GM03348 (cell line): ENCODE measurements at regions not wholly inside any gene's neighbourhood (a gene's known extent, or its start where the extent isn't known, plus 50 kb on each side); places are given as distances from the start of the nearest gene placed in this dataset.

Source experiments
- DNase-seq: peaks from one replicate; pipeline ENCODE4 v3.0.0; 2012; ENCODE audit warnings: low spot score

GRCh38 chr2:155281907-155282306 lies 583.4 kb downstream of the KCNJ3 start:
- DNase-seq: no peak

- DNase-seq: no peak
These were observed 574.8 kb downstream of the KCNJ3 start for GRCh38 chr2:155273323-155273722.

GRCh38 chr2:155266583-155266982 lies 568.1 kb downstream of the KCNJ3 start:
- no peak for DNase-seq

GRCh38 chr2:155266109-155266508 lies 567.6 kb downstream of the KCNJ3 start:
- no peak for DNase-seq

GRCh38 chr2:155256803-155257202 lies 558.3 kb downstream of the KCNJ3 start:
- DNase-seq: no peak

- no peak for DNase-seq
These were observed 552.3 kb downstream of the KCNJ3 start for GRCh38 chr2:155250800-155251199.

DNA sequence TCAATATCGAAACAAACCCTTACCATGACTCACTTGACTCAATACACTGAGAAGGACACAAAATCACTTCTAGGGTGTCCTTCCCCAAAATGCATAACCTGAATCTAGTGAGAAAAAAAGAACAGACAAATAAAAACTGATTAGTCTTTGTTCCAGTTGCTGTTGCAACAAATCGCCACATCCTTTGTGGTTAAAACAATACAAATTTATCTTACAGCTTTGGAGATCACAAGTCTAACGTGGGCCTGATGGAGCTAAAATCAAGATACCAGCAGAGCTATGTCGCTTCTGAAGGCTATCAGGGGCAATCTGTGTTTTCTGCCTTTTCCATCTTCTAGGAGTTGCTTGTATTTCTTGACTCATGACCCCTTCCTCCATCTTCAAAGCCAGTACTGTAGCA lies 541.7 kb downstream of the KCNJ3 start:
- DNase-seq: no peak

DNA sequence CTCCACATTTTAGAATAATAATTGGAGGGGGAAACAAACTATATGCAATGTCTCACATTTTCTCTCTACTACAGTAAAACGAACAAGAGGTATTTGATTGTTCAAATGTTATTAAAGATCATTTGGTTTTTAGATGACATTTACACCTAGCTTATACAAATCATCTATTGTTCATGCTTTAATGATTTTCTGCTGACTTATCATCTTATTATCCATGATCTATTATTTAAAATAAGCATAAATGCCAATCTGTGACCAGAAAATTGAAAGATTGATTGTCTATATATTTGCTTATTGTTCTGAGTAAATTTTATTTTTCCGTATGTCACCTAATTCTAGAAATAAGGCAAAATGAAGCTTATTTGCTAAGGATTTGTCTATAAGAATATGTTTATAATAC lies 537.2 kb downstream of the KCNJ3 start:
- no peak for DNase-seq

DNA sequence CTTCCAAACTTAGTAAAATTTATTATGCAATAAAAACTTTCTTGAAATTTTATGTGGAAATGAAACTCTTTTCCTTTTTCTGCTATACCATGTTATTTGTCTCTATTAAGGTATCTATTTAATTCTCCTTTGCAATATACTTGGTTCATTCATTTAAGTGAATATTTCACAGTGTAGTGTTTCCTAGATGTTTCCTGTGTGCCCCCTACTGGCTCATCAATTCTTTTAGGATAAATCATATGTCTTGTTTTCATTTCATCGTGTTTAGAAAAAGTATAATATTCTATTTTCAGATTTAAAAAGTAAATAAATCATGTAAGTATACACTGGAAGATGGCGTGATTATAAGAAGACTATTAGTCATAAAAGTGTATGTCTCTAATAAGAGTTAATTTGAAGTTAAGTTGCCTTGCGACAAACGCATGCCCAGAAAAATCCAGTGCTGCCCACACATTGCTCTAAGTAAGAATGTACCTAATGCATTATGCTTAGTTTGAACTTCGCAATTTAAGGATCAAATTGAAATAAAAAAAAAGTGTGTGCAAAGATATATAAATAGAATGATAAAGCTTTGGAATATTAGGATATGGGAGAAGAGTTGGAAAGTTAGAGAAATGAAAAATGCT lies 525.4 kb downstream of the KCNJ3 start:
- DNase-seq: peak; percentile 3

DNA sequence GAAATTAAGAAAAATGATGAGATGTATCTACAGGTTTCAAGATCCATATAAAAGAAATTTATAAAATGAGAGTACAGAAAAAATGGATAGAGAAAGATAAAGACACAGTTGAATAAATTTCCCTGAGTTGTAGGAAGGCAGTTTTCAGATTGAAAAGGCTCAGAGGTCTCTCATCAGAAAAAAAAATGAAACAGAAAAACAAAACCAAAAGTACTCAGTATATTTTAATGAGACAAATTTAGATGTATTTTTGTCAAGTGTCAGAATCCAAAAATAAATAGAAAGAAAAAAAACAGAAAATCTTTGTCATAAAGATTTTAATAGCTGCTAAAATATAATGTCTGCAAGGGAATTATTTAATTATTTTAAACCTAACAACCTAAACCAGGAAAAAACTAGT lies 520.5 kb downstream of the KCNJ3 start:
- no peak for DNase-seq

DNA sequence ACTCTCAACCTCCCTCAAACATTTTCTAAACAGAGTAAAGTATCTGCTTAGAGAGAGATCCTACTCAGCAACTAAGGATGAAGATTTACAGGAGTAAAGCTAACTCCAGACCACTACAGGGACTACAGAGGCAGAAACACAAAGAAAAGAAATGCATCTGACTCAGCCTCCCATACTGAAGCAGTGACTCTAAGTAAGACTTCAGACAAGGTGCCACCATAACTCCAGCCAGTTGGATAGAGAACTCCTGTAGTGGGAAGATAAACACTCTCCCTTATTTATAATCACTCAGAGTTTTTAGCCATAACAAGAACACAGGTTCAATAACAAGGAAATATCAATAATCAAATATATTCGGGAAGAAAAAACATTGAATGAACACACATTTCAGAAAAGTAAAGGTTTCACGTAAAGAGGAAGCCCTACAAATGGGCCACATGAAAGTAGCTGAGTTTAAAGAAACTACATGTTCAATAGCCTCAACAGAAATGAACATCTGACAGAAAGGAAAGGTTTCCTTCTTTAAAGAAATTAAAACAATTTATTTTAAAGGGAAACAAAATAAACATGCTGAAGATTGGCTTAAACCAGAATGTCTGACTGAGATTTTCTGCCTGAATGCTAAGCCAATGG lies 519.9 kb downstream of the KCNJ3 start:
- no peak for DNase-seq

- no peak for DNase-seq
These were observed 516.7 kb downstream of the KCNJ3 start for GRCh38 chr2:155215037-155215707.

DNA sequence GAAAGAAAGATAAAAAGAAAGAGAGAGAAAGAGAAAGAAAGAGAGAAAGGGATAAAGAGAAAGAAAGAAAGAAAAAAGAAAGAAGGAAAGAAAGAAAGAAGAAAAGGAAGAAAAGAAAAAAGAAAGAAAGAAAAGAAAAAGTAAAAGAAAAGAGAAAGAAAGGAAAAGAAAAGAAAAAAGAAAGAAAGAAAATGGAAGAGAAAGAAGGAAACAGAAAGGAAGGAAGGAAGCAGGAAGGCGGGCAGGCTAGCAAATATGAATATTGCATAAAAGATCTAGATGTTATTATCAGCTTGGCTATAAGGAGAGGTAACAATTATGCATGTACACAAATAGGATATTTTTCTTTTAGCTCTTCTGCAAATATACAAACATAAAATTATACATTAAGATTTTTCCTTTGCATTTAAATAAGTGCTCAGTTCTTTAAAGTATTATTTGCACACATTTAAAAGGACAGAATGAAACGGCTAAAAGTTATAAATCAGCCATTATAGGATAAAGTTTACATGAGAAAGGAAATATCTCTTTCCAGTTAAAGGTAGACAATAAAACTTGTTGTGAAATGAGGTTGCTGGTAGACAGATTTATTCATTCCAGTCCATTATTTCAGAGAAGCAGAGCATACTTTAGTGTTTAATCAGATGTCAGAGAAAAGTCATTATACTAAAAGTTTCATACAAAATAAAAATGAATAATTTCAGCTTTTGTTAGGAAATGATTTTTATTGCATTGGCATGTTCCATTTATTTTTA lies 511.4 kb downstream of the KCNJ3 start:
- DNase-seq: no peak

DNA sequence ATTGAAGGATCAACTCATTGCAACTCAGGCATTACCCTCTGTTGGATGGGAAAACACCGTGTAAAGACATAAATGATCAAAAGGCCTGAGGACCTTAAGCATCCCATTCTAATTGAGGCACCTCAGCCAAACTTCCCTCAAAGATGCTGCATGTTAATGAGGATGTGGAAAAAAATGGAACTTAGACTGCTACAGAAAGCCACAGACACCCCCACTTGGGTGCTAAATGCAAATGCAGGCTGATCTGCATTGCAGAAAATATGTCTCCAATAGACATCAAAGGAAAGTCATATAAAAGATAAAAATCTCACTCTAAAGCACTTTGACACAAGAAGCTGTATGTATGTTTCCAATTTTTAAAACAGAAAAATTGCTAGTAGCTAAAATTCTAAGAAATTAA lies 504.7 kb downstream of the KCNJ3 start:
- no peak for DNase-seq

DNA sequence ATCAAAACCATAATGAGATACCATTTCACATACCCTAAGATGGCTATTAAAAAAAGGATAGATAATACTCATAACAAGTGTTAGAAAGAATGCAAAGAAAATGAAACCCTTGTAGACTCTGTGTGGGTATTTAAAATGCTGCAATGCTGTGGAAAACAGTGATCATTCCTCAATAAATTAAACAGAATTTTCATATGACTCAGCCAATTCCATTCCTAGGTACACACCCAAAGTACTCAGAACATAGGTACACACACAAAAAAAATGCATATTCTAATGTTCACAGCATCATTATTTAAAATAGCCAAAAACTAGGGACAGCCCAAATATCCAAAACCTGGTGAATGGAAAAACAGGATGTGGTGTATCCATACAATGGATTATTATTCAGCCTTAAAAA lies 502.3 kb downstream of the KCNJ3 start:
- DNase-seq: no peak

DNA sequence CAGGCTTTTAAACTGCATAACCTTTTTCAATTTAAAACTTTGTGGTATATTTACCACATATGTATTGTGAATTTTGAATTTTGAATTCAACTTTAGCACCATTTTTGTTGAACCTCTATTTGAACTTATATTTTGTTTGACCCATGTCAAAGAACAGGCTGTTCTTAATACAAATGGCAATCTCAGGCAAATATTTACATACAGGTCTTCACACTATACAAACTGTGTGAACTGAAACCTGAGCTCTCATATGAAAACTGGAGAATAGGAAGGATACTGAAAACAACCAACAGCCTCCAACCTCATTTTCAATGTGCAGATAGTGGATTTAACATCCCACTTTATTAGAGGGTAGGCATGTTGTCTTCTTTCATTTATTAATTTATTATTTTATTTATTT lies 491.8 kb downstream of the KCNJ3 start:
- DNase-seq: no peak

GRCh38 chr2:155178921-155179320 lies 480.4 kb downstream of the KCNJ3 start:
- DNase-seq: no peak

GRCh38 chr2:155176345-155176744 lies 477.9 kb downstream of the KCNJ3 start:
- no peak for DNase-seq

- DNase-seq: no peak
These were observed 470.8 kb downstream of the KCNJ3 start for GRCh38 chr2:155169317-155169716.

DNA sequence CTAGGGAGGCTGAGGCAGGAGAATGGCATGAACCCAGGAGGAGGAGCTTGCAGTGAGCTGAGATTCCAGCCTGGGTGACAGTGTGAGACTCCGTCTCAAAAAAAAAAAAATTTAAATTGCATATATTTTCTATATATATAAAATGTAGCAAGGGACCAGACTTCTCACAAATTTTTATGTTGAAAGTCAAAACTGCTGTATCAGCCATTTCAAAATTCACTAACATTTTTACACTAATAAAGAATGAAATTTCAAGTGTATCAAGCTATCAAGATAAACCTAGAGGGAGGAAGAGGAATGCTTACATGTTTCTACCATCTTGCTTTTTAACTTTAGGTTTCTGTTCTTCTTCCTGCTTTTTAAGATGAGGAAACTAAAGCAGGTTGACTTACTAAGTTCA lies 464.0 kb downstream of the KCNJ3 start:
- DNase-seq: no peak

- DNase-seq: no peak
These were observed 462.8 kb downstream of the KCNJ3 start for GRCh38 chr2:155161314-155161713.

DNA sequence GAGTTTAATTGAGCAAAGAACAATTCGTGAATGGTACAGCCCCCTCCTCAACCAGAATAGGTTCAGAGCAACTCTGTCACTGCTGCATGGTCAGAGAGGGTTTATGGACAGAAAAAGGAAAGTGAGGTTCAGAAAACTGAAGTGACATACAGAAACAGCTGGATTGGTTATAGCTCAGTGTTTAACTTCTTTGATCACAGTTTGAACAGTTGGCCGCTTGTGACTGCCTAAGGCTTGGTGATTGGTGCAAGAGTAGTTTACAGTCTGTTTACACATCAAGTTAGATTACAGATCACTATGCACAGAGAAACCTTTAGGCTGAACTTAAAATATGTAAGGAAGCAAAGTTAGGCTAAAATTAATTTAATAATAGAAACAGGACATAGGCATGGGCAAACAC lies 459.2 kb downstream of the KCNJ3 start:
- no peak for DNase-seq

DNA sequence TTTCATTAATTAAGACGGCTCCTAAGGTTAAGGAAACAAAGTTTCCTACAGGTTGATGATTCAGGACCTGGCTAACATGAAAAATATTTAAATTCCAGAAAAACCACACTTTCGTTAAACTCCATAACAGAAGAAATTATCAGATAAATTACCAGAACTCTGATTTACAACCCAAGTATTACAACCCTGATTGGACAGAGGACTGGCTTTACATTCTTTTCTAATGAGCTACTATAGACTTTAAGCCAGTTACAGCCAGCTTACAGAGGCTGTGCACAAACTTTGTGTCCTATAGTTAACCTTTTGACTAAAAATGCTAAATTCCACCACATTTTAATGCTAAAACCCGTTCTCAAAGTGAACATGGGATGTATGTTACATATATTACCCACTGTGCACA lies 458.6 kb downstream of the KCNJ3 start:
- DNase-seq: no peak
